Coronary artery (tissue), 2 donors: ENCODE measurements at regions not wholly inside any gene's neighbourhood (a gene's known extent, or its start where the extent isn't known, plus 50 kb on each side); places are given as distances from the start of the nearest gene placed in this dataset.
"Not testable (repeated sequence)": the region's sequence is repeated elsewhere in the genome, so short reads cannot be mapped to it uniquely, and the experiment has no call there.

Experiments
- DNase-seq: peaks from one replicate; pipeline ENCODE4 v3.0.0-alpha.2; 2017; ENCODE audit warnings: low spot score
- H3K27ac ChIP-seq, 2 donors: fragments of 200-600 bp; sonication (generic); one replicate each; pipeline ENCODE4 v1.5.1; 2016 to 2019
- H3K4me3 ChIP-seq: fragments of 200-600 bp; sonication (generic); 2 replicates; pipeline ENCODE4 v1.5.1; 2016; ENCODE audit warnings: mild to moderate bottlenecking, moderate library complexity
- CTCF ChIP-seq: fragments of 200-600 bp; sonication (generic); IDR thresholded peaks from one replicate; pipeline ENCODE4 v1.5.1; 2019; ENCODE audit warnings: antibody characterized with exemption

- no peak overlapping the region for H3K4me3 ChIP-seq
- H3K27ac ChIP-seq: no peak overlapping the region
- no peak for TF ChIP-seq CTCF
- DNase-seq: no peak
Observed at GRCh38 chr18:27527856-27528255, 342.7 kb upstream of the CHST9 start.

- H3K4me3 ChIP-seq: no peak overlapping the region
- TF ChIP-seq CTCF: no peak
- no peak for DNase-seq
- no peak overlapping the region for H3K27ac ChIP-seq
Observed at GRCh38 chr18:27520401-27520800, 335.3 kb upstream of the CHST9 start.

GRCh38 chr18:27510036-27510633 is 325.0 kb upstream of the CHST9 start:
- not testable (repeated sequence) for H3K27ac ChIP-seq, DNase-seq, H3K4me3 ChIP-seq

- H3K4me3 ChIP-seq: no peak overlapping the region
- no peak for DNase-seq
- TF ChIP-seq CTCF: no peak
- no peak overlapping the region for H3K27ac ChIP-seq
Observed at GRCh38 chr18:27501671-27502070, 316.6 kb upstream of the CHST9 start.

GRCh38 chr18:27500531-27500930 is 315.4 kb upstream of the CHST9 start:
- no peak overlapping the region for H3K4me3 ChIP-seq
- DNase-seq: no peak
- no peak for TF ChIP-seq CTCF
- H3K27ac ChIP-seq: no peak overlapping the region

DNA sequence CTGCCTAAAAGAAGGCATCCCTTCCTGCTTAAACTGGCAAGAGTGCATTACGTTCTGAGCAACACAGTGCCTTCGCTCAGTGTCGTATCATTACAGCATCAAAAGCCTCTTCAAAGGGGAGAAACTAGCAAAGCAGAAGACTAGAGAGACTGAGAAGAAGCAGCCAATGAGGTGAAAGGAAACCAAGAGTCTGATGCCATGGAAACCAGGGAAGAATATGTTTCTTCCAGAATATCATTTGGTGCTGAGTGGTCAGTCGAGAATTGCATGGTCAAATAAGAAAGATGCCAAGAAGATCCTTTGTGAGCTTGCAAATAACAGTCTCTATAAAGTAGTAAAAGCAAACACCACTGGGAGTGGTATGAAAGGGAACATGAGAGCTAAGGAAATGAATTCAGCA is 312.1 kb upstream of the CHST9 start:
- no peak overlapping the region for H3K27ac ChIP-seq
- no peak overlapping the region for H3K4me3 ChIP-seq
- no peak for DNase-seq
- no peak for TF ChIP-seq CTCF

GRCh38 chr18:27493182-27493581 is 308.1 kb upstream of the CHST9 start:
- DNase-seq: no peak
- TF ChIP-seq CTCF: no peak
- H3K4me3 ChIP-seq: no peak overlapping the region
- H3K27ac ChIP-seq: no peak overlapping the region

GRCh38 chr18:27491772-27492171 is 306.7 kb upstream of the CHST9 start:
- no peak overlapping the region for H3K27ac ChIP-seq
- no peak for TF ChIP-seq CTCF
- no peak overlapping the region for H3K4me3 ChIP-seq
- no peak for DNase-seq
